Activated naive CD8-positive, alpha-beta T cell treated with anti-CD3 and anti-CD28 coated beads, Interleukin-2, amount 50 U/mL, for 24 hours (primary cell): ENCODE measurements at regions not wholly inside any gene's neighbourhood (a gene's known extent, or its start where the extent isn't known, plus 50 kb on each side); places are given as distances from the start of the nearest gene placed in this dataset.
A peak's percentile ranks its signal among the peaks of the same experiment; 100 is the strongest.
"Not testable (repeated sequence)": the region's sequence is repeated elsewhere in the genome, so short reads cannot be mapped to it uniquely, and the experiment has no call there.

Source experiments
- ATAC-seq: fragments of 150-1000 bp; cut with Tn5 transposase; one replicate; pipeline ENCODE4 v1.10.0; 2021
- DNase-seq: peaks from one replicate; pipeline ENCODE4 v3.0.0; 2021
- H3K27ac Mint-ChIP-seq: one replicate; pipeline ENCODE4 v1.8.0; 2021; ENCODE audit warnings: mild to moderate bottlenecking, mixed read lengths
- H3K27me3 Mint-ChIP-seq: one replicate; pipeline ENCODE4 v1.8.0; 2021; ENCODE audit warnings: mixed read lengths
- H3K36me3 Mint-ChIP-seq: one replicate; pipeline ENCODE4 v1.8.0; 2021; ENCODE audit warnings: low read depth, mixed read lengths
- H3K4me1 Mint-ChIP-seq: one replicate; pipeline ENCODE4 v1.8.0; 2021; ENCODE audit warnings: mixed read lengths
- H3K4me3 Mint-ChIP-seq: one replicate; pipeline ENCODE4 v1.8.0; 2021; ENCODE audit warnings: mild to moderate bottlenecking, moderate library complexity, mixed read lengths
- H3K9me3 Mint-ChIP-seq: one replicate; pipeline ENCODE4 v1.8.0; 2021; ENCODE audit warnings: mixed read lengths

DNA sequence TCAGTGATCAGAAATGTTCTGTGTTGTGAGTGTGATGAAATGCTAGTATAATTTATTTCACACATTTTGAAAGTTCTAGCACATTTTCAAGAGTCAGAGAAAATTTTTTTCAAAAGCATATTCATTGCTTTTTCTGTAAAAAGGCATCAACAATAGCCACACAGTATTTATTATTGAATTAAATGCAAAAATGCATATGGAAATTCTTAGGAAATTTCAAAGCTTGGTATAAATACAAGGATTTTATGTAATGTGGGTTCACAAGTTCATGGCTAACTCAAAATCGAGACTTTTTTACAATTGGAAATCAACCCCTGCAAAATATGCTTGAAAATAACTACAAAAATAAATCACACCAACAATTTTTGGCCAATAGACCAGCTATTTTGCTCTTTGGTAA is 302.0 kb upstream of the ECI2 start:
- Mint-ChIP-seq H3K36me3 (peaks cover 3% of the 10 kb centered on the region), H3K27ac (no peak overlapping the region), H3K27me3 (peaks cover 13% of the 10 kb centered on the region), H3K4me3 (no peak overlapping the region), H3K4me1 (no peaks in the 10 kb centered on the region), H3K9me3 (no peaks in the 10 kb centered on the region)
- ATAC-seq (no peak), DNase-seq (no peak)

DNA sequence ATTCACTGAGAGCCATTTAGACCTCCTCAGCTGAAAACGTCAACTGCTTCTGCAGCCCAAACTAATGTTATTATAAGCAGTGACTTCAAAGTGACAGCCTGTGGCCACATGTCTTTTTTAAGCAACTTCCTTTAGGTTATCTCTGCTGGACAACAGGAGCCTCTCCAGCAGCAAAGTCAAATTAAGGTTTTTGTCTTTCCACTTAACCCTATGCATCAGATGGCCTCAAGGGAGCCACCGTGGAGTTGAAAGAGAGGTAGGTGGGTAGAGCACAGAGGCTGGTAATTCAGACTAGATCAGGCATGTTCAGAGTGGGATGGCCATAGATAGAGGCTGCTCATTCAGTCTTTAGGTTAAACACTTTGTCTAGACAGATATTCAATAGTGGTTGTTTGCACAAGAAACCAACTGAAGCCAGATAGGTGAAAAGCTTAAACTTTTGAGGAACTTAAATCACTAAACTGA is 300.6 kb upstream of the ECI2 start:
- Mint-ChIP-seq H3K27ac (no peak overlapping the region), H3K4me3 (no peak overlapping the region), H3K9me3 (no peaks in the 10 kb centered on the region), H3K27me3 (peaks cover 14% of the 10 kb centered on the region), H3K4me1 (no peaks in the 10 kb centered on the region), H3K36me3 (peaks cover 3% of the 10 kb centered on the region)
- DNase-seq (no peak), ATAC-seq (no peak)

DNA sequence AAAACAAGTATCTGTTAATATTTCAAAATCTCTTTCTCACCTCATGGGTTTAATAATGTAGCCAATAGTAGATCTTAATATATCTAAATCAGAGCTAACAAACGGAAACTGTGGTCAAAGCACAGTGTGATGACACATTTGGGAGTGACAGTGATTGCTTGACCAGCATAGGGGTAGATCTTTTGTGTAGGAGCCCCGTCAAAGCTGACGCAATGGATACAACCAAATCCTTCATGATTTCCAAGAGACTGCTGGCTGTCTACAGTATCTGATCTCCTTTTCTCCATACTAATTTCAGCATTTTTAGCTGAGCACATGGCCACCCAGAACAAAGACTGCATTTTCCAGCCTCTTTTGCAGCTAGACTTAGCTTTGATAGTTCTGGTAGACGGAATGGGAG is 299.3 kb upstream of the ECI2 start:
- DNase-seq: no peak
- no peaks in the 10 kb centered on the region for H3K9me3 Mint-ChIP-seq
- ATAC-seq: no peak
- no peak overlapping the region for H3K27ac Mint-ChIP-seq
- H3K4me3 Mint-ChIP-seq: no peak overlapping the region
- H3K27me3 Mint-ChIP-seq: peaks cover 12% of the 10 kb centered on the region
- peaks cover 3% of the 10 kb centered on the region for H3K36me3 Mint-ChIP-seq
- no peaks in the 10 kb centered on the region for H3K4me1 Mint-ChIP-seq

DNA sequence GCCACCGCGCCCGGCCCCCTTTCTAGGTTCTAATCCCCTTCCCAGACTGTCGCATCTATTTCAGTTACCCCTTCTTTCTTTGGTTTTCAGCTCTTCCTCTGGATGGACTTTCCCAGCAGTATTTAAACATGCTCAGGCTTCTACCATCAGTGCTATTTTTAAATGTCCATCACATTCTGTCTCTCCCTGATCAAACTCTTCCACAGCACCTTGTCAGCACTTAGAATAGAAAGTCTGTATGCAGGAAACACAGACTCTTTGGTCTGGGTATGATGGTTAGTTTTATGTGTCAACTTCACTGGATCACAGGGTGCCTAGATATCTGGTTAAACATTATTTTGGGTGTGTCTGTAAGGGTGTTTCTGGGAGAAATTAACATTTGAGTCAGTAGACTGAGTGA is 297.8 kb upstream of the ECI2 start:
- Mint-ChIP-seq H3K27me3 (peaks cover 10% of the 10 kb centered on the region), H3K4me1 (no peaks in the 10 kb centered on the region), H3K9me3 (no peaks in the 10 kb centered on the region), H3K36me3 (peaks cover 3% of the 10 kb centered on the region), H3K4me3 (no peak overlapping the region), H3K27ac (no peak overlapping the region)
- ATAC-seq (no peak), DNase-seq (no peak)

DNA sequence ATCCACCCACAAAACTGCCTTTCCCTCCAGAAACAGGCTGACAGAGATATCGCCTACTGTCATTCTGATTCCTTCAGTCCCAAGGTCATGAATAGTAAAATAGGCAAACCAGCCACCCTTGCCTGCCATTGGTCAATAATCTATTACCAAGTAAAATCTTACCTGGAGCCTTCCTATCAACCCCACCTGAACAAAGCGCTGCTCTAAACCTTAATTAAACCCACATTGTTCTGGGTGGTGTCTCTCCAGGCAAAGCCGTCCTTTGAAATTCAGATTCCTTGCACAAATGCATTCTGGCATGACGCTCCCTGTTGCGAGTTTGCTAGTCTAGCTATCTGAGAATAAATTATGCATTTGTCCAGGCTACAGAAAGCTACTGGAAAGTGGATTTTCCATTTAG is 291.6 kb upstream of the ECI2 start:
- H3K9me3 Mint-ChIP-seq: peaks cover 3% of the 10 kb centered on the region
- DNase-seq (no peak), ATAC-seq (no peak)
- H3K27ac Mint-ChIP-seq: no peak overlapping the region
- no peaks in the 10 kb centered on the region for H3K4me1 Mint-ChIP-seq
- H3K27me3 Mint-ChIP-seq: peaks cover 4% of the 10 kb centered on the region
- no peak overlapping the region for H3K4me3 Mint-ChIP-seq
- H3K36me3 Mint-ChIP-seq: no peaks in the 10 kb centered on the region

DNA sequence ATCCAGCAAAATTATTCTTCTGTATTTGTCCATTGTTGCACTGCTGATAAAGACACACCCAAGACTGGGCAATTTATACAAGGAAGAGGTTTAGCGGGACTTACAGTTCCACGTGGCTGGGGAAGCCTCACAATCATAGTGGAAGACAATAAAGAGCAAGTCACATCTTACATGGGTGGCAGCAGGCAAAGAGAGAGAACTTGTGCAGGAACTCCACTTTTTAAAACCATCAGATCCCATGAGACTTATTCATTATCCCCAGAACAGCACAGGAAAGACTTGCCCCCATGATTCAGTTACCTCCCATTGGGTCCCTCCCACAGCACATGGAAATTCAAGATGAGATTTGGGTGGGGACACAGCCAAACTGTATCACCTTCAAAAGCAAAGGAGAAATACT is 286.5 kb upstream of the ECI2 start:
- Mint-ChIP-seq H3K4me3 (no peak overlapping the region), H3K27me3 (peaks cover 9% of the 10 kb centered on the region), H3K36me3 (no peaks in the 10 kb centered on the region), H3K27ac (no peak overlapping the region), H3K9me3 (peaks cover 6% of the 10 kb centered on the region), H3K4me1 (no peaks in the 10 kb centered on the region)
- DNase-seq (no peak), ATAC-seq (no peak)

DNA sequence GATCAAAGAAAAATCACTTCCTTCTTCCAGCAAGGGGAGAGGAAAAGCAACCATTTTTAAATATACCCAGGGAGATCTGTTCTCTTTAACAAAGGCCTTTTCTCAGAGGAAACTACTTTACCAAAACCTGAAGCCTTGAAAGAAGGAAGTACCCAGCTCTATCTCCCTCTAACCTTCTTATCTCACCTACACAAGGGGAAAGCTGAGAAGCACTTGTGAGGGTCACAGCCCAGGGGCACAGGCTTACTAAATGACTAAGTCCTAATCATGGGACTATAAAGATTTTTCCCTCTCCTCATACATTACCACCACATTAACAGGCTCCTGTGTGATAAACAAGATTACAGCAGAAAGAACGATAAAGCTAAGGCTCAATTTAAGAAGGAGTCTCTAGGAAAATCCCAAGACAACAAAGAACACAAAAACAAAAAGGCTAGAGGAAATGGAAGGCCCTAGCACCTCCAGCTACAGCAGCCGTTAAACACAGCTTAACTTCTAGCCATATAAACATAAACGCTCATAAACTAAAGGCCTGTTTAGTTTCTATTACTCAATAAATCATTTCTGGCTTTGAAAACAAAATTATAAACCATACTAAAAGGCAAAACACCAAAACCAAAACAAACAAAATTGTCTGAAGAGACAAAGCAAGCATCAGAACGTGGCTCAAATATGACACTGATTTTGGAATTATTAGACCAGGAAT is 284.9 kb upstream of the ECI2 start:
- Mint-ChIP-seq H3K4me1 (no peaks in the 10 kb centered on the region), H3K27me3 (peaks cover 8% of the 10 kb centered on the region), H3K9me3 (peaks cover 6% of the 10 kb centered on the region), H3K4me3 (no peak overlapping the region), H3K27ac (peak overlapping the region; percentile 7), H3K36me3 (no peaks in the 10 kb centered on the region)
- no peak for ATAC-seq
- no peak for DNase-seq

DNA sequence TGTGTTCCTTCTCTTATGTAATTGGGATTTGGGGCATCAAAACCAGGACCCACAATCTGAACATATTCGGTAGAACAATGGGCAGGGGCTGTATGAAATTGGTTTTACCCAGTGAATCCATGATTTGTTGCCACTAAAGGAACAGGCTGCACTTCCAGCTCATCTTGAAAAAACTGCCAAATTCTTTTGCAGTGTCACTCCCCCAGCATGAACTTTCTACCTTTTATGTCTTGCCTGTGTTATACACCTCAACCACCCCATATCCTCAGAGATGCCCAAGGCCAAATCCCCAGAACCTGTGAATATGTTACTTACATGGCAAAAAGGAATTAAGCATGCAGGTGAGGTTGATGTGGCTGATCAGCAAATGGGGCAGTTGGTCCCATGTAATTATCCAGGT is 280.2 kb upstream of the ECI2 start:
- Mint-ChIP-seq H3K27me3 (peaks cover 7% of the 10 kb centered on the region), H3K4me3 (no peak overlapping the region), H3K9me3 (no peaks in the 10 kb centered on the region), H3K36me3 (no peaks in the 10 kb centered on the region), H3K27ac (no peak overlapping the region), H3K4me1 (no peaks in the 10 kb centered on the region)
- DNase-seq (no peak), ATAC-seq (no peak)

DNA sequence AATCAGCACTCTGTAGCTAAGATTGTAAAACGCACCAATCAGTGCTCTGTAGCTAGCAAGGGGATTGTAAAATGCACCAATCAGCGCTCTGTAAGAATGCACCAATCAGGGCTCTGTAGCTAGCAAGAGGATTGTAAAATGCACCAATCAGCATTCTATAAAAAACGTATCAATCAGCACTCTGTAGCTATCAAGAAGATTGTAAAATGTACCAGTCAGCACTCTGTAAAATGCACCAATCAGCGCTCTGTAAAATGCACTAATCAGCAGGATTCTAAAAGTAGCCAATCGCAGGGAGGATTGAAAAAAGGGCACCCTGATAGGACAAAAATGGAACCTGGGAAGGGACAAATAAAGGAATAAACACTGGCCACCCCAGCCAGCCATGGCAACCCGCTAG is 278.7 kb upstream of the ECI2 start:
- DNase-seq, H3K9me3 Mint-ChIP-seq, H3K4me3 Mint-ChIP-seq, H3K27ac Mint-ChIP-seq, ATAC-seq, H3K36me3 Mint-ChIP-seq, H3K4me1 Mint-ChIP-seq, H3K27me3 Mint-ChIP-seq: not testable (repeated sequence)

DNA sequence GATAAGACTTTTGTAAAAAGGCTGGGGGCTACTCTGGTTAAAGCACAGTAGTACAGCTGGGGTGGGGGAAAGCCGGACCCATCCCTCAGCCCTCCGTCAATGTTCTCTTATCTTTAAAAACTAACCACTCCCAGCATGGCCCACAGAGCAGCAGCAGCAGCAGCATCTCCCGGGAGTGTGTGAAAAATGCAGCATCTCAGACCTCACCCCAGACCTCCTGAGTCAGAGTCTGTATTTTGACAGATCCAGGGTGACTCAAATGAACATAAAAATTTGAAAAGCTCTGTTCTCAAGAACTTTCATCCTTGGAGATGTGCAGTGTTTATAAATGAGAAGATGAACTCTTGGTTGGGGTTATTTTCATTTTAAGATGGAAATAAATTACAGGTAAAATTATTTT is 277.7 kb upstream of the ECI2 start:
- ATAC-seq: no peak
- no peaks in the 10 kb centered on the region for H3K9me3 Mint-ChIP-seq
- no peak for DNase-seq
- peaks cover 8% of the 10 kb centered on the region for H3K27me3 Mint-ChIP-seq
- no peak overlapping the region for H3K4me3 Mint-ChIP-seq
- H3K4me1 Mint-ChIP-seq: no peaks in the 10 kb centered on the region
- H3K27ac Mint-ChIP-seq: no peak overlapping the region
- H3K36me3 Mint-ChIP-seq: no peaks in the 10 kb centered on the region

DNA sequence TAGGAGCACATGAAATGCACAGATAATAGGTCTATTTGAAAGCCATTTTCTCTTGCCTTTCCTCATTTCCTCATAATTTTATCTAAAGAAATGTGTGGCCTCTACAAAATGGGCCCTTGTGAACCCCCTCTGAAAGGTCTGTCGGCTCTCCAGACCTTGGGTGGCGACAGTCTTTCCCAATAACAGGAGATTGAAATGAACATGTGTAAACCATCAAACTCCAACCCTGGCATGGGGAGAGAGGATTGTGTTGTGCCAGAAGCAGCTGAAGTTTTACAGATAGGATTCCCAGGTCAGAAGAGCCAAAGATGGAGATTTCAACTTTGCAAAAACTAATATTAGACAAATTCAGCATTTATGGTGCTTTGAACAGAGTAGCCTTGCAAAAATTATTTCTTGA is 277.1 kb upstream of the ECI2 start:
- no peak for DNase-seq
- no peak overlapping the region for H3K27ac Mint-ChIP-seq

DNA sequence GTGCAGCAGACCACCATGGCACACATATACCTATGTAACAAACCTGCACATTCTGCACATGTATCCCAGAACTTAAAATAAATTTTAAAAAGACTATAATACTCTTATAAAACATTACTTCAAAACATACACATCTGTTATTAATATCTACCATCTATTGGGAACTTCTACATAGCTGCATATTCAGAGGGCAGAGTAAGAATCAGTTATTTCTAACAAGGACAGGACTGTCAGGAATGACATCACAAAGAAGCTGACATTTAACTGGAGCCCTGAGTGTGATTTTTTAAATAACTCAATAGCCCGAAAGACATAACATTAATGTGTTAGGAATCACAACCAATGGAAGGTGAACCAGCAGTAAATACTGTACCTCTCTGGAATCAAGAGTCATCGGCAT is 276.7 kb upstream of the ECI2 start:
- H3K36me3 Mint-ChIP-seq: no peaks in the 10 kb centered on the region
- peaks cover 7% of the 10 kb centered on the region for H3K27me3 Mint-ChIP-seq
- H3K4me1 Mint-ChIP-seq: peaks cover 4% of the 10 kb centered on the region
- DNase-seq: no peak
- H3K27ac Mint-ChIP-seq: no peak overlapping the region
- H3K4me3 Mint-ChIP-seq: no peak overlapping the region
- ATAC-seq: no peak
- H3K9me3 Mint-ChIP-seq: no peaks in the 10 kb centered on the region

More for the DNA sequence above, 277.1 kb upstream of the ECI2 start:
- Mint-ChIP-seq H3K4me1 (peaks cover 1% of the 10 kb centered on the region), H3K36me3 (no peaks in the 10 kb centered on the region), H3K4me3 (no peak overlapping the region), H3K27me3 (peaks cover 8% of the 10 kb centered on the region), H3K9me3 (no peaks in the 10 kb centered on the region)
- ATAC-seq: no peak

DNA sequence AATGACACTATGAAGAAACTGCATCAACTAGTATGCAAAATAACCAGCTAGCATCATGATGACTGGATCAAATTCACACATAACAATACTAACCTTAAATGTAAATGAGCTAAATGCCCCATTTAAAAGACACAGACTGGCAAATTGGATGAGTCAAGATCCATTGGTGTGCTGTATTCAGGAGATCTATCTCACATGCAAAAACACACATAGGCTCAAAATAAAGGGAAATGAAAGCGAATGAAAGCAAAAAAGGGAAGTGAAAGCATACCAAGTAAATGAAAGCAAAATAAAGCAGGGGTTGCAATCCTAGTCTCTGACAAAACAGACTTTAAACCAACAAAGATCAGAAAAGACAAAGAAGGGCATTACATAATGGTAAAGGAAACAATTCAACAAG is 272.3 kb upstream of the ECI2 start:
- not testable (repeated sequence) for H3K27ac Mint-ChIP-seq, H3K4me3 Mint-ChIP-seq

DNA sequence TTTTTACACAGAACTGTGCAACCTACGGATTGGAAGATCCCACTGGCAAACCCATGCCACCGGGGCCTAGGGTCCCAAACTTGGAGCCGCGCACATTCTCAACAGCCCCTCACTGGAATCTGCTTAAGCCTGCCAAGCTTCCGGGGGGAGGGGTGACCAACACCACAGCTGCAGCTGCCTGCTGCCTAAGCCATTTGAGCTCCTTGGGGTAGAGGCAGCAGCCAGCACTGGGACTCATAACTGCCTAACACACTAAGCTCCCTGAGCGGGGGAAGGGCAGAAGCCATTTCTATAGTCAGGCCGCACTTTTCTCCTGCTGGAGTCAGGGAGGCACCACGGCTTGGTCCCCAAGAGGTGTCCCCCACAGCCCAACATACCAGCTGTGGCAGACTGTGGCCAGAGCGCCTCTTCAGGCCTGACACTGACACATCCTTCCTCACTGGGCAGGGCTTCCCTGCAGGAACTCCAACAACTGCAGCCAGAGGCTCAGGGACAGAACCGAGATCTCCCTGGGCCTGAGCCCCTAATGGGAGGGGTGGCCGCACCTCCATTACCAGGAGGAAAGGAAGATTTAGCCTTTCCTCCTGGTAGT is 270.3 kb upstream of the ECI2 start:
- ATAC-seq (no peak), DNase-seq (no peak)
- H3K36me3 Mint-ChIP-seq: no peaks in the 10 kb centered on the region
- H3K27ac Mint-ChIP-seq: no peak overlapping the region
- H3K4me3 Mint-ChIP-seq: no peak overlapping the region
- peaks cover 17% of the 10 kb centered on the region for H3K27me3 Mint-ChIP-seq
- H3K4me1 Mint-ChIP-seq: peaks cover 4% of the 10 kb centered on the region
- no peaks in the 10 kb centered on the region for H3K9me3 Mint-ChIP-seq

More for the DNA sequence above, 272.3 kb upstream of the ECI2 start:
- H3K4me1 Mint-ChIP-seq, H3K36me3 Mint-ChIP-seq, ATAC-seq, DNase-seq, H3K9me3 Mint-ChIP-seq: not testable (repeated sequence)
- H3K27me3 Mint-ChIP-seq: peaks cover 13% of the 10 kb centered on the region

DNA sequence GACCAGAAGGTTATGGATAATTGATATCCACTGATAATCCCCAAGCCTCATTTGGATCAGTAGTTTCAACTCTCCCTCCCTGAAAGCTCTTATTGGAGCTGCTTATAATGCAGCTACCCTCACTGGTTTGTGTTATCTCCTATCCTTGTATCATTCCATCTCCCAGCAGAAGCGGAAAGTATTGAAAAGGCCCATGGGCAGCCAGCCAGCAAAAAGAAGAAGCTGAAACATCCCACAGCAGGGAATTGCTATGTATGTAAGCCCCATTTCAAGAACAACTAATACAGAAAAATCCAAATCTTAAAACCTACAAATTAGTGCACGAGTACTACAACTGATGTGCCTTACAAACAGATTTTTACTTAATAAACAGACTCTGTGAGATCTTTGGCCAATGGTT is 269.0 kb upstream of the ECI2 start:
- Mint-ChIP-seq H3K27me3 (peaks cover 20% of the 10 kb centered on the region), H3K27ac (no peak overlapping the region), H3K4me1 (peaks cover 4% of the 10 kb centered on the region), H3K4me3 (no peak overlapping the region), H3K9me3 (no peaks in the 10 kb centered on the region), H3K36me3 (no peaks in the 10 kb centered on the region)
- DNase-seq (no peak), ATAC-seq (no peak)
